Fibroblast of lung (primary cell): ENCODE measurements at regions not wholly inside any gene's neighbourhood (a gene's known extent, or its start where the extent isn't known, plus 50 kb on each side); places are given as distances from the start of the nearest gene placed in this dataset.

Source experiments
- EZH2 ChIP-seq: IDR thresholded peaks from 2 replicates; pipeline ENCODE4 v1.5.1; 2012; ENCODE audit warnings: low read length, control low read depth, mild to moderate bottlenecking; ENCODE audit errors: missing control alignments
- TF ChIP-seq, protein P1 (sequence below), 2 donors: IDR thresholded peaks in 1 of 2; conservative IDR thresholded peaks in 1 of 2; 1 replicate in 1 of 2; 2 replicates in 1 of 2; pipeline ENCODE4 v1.5.1; 2011 to 2012; ENCODE audit warnings: low read length in 2 of 2, control low read depth in 1 of 2, inconsistent platforms in 1 of 2, low read depth in 1 of 2, mild to moderate bottlenecking in 1 of 2

DNA sequence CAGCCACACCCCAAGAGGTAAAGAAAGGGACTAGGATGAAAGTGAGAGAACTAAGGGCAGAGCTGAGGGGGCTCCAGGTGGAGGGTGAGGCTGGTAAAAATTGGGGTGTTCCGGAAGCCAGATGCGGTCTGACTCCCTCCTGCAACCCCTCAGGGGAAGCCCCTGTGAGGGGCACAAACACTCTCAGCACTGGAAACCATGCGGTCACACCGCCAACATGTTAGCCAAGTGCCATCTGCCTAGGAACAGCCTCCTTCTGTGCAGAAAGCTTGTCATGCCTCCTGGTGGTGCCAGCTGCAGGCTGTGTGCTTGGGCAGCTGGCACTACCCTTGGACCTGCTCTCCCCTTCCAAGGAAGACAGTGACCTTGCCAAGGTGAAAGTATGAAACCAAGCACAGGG lies 83.5 kb upstream of the RPL38 start:
- TF ChIP-seq, protein P1, sequence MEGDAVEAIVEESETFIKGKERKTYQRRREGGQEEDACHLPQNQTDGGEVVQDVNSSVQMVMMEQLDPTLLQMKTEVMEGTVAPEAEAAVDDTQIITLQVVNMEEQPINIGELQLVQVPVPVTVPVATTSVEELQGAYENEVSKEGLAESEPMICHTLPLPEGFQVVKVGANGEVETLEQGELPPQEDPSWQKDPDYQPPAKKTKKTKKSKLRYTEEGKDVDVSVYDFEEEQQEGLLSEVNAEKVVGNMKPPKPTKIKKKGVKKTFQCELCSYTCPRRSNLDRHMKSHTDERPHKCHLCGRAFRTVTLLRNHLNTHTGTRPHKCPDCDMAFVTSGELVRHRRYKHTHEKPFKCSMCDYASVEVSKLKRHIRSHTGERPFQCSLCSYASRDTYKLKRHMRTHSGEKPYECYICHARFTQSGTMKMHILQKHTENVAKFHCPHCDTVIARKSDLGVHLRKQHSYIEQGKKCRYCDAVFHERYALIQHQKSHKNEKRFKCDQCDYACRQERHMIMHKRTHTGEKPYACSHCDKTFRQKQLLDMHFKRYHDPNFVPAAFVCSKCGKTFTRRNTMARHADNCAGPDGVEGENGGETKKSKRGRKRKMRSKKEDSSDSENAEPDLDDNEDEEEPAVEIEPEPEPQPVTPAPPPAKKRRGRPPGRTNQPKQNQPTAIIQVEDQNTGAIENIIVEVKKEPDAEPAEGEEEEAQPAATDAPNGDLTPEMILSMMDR (conservative IDR thresholded peaks at IDR 0.05 in 1 of 2, IDR thresholded peaks at IDR 0.05 in 1 of 2; ENCODE audit: low read depth in 1 of 2, low read length in 2 of 2) = no peak
- TF ChIP-seq EZH2 = no peak
